B cell (primary cell): ENCODE measurements at regions not wholly inside any gene's neighbourhood (a gene's known extent, or its start where the extent isn't known, plus 50 kb on each side); places are given as distances from the start of the nearest gene placed in this dataset.

Experiments
- EZH2 ChIP-seq: IDR thresholded peaks from 2 replicates; pipeline ENCODE4 v1.6.1; 2012; ENCODE audit warnings: borderline replicate concordance, low read depth, mild to moderate bottlenecking, moderate library complexity, low read length; ENCODE audit not compliant: insufficient read depth, poor library complexity, severe bottlenecking
- TF ChIP-seq, protein P1 (sequence below): fragments of 200-600 bp; IDR thresholded peaks from one replicate; pipeline ENCODE4 v1.8.0; 2022; ENCODE audit warnings: antibody characterized with exemption, mild to moderate bottlenecking

DNA sequence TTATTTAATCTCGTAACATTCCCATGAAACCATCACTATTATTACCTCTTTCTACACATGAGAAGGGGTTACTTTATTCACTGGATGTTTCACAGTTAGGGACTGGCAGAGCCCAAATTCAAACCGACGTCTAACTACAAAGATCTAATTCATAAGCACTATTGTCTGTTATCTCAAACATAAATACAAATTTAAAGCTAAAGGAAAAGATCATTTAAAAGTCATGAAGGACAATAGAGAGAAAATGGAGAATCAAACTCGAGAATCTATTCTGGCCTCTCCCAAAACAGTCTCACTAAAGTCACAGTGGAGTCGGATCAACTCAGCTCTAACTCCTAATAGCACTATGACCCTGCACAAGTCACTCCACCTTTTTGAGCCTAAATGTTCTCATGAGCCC is 287.7 kb downstream of the ZIC4 start:
- TF ChIP-seq, protein P1, sequence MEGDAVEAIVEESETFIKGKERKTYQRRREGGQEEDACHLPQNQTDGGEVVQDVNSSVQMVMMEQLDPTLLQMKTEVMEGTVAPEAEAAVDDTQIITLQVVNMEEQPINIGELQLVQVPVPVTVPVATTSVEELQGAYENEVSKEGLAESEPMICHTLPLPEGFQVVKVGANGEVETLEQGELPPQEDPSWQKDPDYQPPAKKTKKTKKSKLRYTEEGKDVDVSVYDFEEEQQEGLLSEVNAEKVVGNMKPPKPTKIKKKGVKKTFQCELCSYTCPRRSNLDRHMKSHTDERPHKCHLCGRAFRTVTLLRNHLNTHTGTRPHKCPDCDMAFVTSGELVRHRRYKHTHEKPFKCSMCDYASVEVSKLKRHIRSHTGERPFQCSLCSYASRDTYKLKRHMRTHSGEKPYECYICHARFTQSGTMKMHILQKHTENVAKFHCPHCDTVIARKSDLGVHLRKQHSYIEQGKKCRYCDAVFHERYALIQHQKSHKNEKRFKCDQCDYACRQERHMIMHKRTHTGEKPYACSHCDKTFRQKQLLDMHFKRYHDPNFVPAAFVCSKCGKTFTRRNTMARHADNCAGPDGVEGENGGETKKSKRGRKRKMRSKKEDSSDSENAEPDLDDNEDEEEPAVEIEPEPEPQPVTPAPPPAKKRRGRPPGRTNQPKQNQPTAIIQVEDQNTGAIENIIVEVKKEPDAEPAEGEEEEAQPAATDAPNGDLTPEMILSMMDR, result no peak
- no peak for TF ChIP-seq EZH2
